NCI-H1105 treated with DMSO at 0.1 percent for 48 hours (cell line): ENCODE measurements at regions not wholly inside any gene's neighbourhood (a gene's known extent, or its start where the extent isn't known, plus 50 kb on each side); places are given as distances from the start of the nearest gene placed in this dataset.

Source experiments
- DNase-seq: peaks from one replicate; lab custom pipeline; 2025; lab: John Stamatoyannopoulos, UW

GRCh38 chr6:97586344-97586743 lies 303.3 kb upstream of the MMS22L start:
- DNase-seq = no peak

GRCh38 chr6:97591955-97592354 lies 308.9 kb upstream of the MMS22L start:
- DNase-seq = no peak

- DNase-seq = no peak
Observed at GRCh38 chr6:97594844-97595243, 311.8 kb upstream of the MMS22L start.

GRCh38 chr6:97621111-97621510 lies 338.1 kb upstream of the MMS22L start:
- no peak for DNase-seq

GRCh38 chr6:97626671-97627441 lies 343.8 kb upstream of the MMS22L start:
- peak; percentile 69 for DNase-seq

GRCh38 chr6:97629180-97629579 lies 346.2 kb upstream of the MMS22L start:
- DNase-seq = no peak

- no peak for DNase-seq
Observed at GRCh38 chr6:97630604-97631003, 347.6 kb upstream of the MMS22L start.

GRCh38 chr6:97632341-97632740 lies 349.3 kb upstream of the MMS22L start:
- no peak for DNase-seq

GRCh38 chr6:97639702-97640101 lies 356.7 kb upstream of the MMS22L start:
- no peak for DNase-seq

- DNase-seq = no peak
Observed at GRCh38 chr6:97644353-97644752, 361.3 kb upstream of the MMS22L start.

GRCh38 chr6:97645757-97646156 lies 362.7 kb upstream of the MMS22L start:
- DNase-seq = no peak

- DNase-seq = no peak
Observed at GRCh38 chr6:97653076-97653475, 370.1 kb upstream of the MMS22L start.

GRCh38 chr6:97653517-97653916 lies 370.5 kb upstream of the MMS22L start:
- DNase-seq = no peak

- DNase-seq = no peak
Observed at GRCh38 chr6:97654674-97655073, 371.7 kb upstream of the MMS22L start.

- DNase-seq = peak; percentile 20
Observed at GRCh38 chr6:97656236-97656635, 373.2 kb upstream of the MMS22L start.

GRCh38 chr6:97656706-97657350 lies 373.8 kb upstream of the MMS22L start:
- no peak for DNase-seq

GRCh38 chr6:97658090-97658489 lies 375.1 kb upstream of the MMS22L start:
- no peak for DNase-seq

- DNase-seq = no peak
Observed at GRCh38 chr6:97663252-97663651, 380.2 kb upstream of the MMS22L start.

GRCh38 chr6:97665446-97665845 lies 382.4 kb upstream of the MMS22L start:
- DNase-seq = no peak

GRCh38 chr6:97666889-97667288 lies 383.9 kb upstream of the MMS22L start:
- no peak for DNase-seq

GRCh38 chr6:97668716-97669115 lies 385.7 kb upstream of the MMS22L start:
- DNase-seq = no peak

- no peak for DNase-seq
Observed at GRCh38 chr6:97669191-97670031, 386.4 kb upstream of the MMS22L start.

- no peak for DNase-seq
Observed at GRCh38 chr6:97674802-97675201, 391.8 kb upstream of the MMS22L start.
